ENCODE measurements at regions not wholly inside any gene's neighbourhood (a gene's known extent, or its start where the extent isn't known, plus 50 kb on each side); places are given as distances from the start of the nearest gene placed in this dataset.
A peak's percentile ranks its signal among the peaks of the same experiment; 100 is the strongest.

DNA sequence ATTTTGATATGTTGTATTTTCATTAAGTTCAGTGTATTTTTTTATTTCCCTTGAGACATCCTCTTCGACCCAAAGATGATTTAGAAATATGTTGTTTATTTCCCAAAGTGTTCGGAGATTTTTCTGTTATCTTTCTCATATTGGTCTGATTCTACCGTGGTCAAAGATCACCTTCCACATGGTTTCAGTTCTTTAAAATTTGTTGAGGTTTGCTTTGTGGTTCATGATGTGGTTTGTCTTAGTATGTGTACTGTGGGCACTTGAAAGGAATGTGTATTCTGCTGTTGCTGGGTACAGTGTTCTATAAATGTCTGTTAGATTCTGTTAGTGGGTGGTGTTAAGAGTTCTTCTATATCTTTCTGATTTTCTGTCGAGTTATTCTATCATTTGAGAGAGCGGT is 103.4 kb upstream of the FHIT start:
- no peaks in the 10 kb centered on the region for H3K9me3 ChIP-seq (replicated peaks; ENCODE audit: control insufficient read depth, insufficient read depth, low read length)
- no peaks in the 10 kb centered on the region for H4K20me1 ChIP-seq (ENCODE audit: control insufficient read depth, insufficient read depth)
- ChIA-PET CTCF (no interaction called here), SMC1A (ENCODE audit: uncharacterized antibody, unreplicated experiment) (no interaction called here), RAD21 (ENCODE audit: unreplicated experiment) (no interaction called here), POLR2A (no interaction called here)
- H2AFZ ChIP-seq (ENCODE audit: control insufficient read depth, low read depth, low read length), result no peak overlapping the region
- DNase-seq (ENCODE audit: low read depth, low spot score), result peak; percentile 16
- H3K27ac ChIP-seq (ENCODE audit: control insufficient read depth, insufficient read depth), result no peak overlapping the region
- no peak overlapping the region for H3K9ac ChIP-seq (ENCODE audit: control insufficient read depth, insufficient read depth, low read length)
- no TSS peak for BruUV-seq (replicated peaks)
- peak; percentile 46 for ATAC-seq
- H3K4me3 ChIP-seq, result no peak overlapping the region
- intact Hi-C loops (cut with micrococcal nuclease; ENCODE audit: unreplicated experiment), result no loop called here
- peak overlapping the region; percentile 10; the same call in 1 of the 2 replicates for H3K4me2 ChIP-seq (ENCODE audit: control insufficient read depth, insufficient read depth)
- no peaks in the 10 kb centered on the region for H3K36me3 ChIP-seq (ENCODE audit: control insufficient read depth in 2 of 2, insufficient read depth in 2 of 2, low read length in 1 of 2)
- no peak for FAIRE-seq
- in situ Hi-C loops (cut with MboI), result no loop called here
- WGBS (ENCODE audit: insufficient coverage, insufficient replicate concordance, low lambda C conversion rate, missing lambda C conversion rate), result 11% methylated on average over 5 of the region's 5 CpGs
- H3K79me2 ChIP-seq (ENCODE audit: control insufficient read depth, insufficient read depth, low read length), result no peaks in the 10 kb centered on the region
- no peaks in the 10 kb centered on the region for H3K27me3 ChIP-seq (replicated peaks in 1 of 2; ENCODE audit: control insufficient read depth in 2 of 2, insufficient read depth in 2 of 2, low read length in 1 of 2)
- H3K4me1 ChIP-seq (ENCODE audit: control insufficient read depth, insufficient read depth, low read length), result peaks cover 16% of the 10 kb centered on the region; the same call in 1 of the 2 replicates
- TF ChIP-seq, protein P1, sequence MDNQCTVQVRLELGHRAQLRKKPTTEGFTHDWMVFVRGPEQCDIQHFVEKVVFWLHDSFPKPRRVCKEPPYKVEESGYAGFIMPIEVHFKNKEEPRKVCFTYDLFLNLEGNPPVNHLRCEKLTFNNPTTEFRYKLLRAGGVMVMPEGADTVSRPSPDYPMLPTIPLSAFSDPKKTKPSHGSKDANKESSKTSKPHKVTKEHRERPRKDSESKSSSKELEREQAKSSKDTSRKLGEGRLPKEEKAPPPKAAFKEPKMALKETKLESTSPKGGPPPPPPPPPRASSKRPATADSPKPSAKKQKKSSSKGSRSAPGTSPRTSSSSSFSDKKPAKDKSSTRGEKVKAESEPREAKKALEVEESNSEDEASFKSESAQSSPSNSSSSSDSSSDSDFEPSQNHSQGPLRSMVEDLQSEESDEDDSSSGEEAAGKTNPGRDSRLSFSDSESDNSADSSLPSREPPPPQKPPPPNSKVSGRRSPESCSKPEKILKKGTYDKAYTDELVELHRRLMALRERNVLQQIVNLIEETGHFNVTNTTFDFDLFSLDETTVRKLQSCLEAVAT (IDR thresholded peaks at IDR 0.05), result 0 out of 2 replicates have a peak, but pooled peaks have one; percentile 22
- TF ChIP-seq ZNF217 (IDR thresholded peaks at IDR 0.05) (0 out of 2 replicates have a peak, but pooled peaks have one; percentile 43), SPI1 (IDR thresholded peaks at IDR 0.05; ENCODE audit: borderline replicate concordance, insufficient read depth, low read depth, low read length) (peak; percentile 56; the same call in 1 of the 2 replicates), BMI1 (IDR thresholded peaks at IDR 0.05; ENCODE audit: borderline replicate concordance) (0 out of 2 replicates have a peak, but pooled peaks have one; percentile 24), RCOR1 (conservative IDR thresholded peaks at IDR 0.05; ENCODE audit: low read depth, low read length) (no peak), IKZF2 (IDR thresholded peaks at IDR 0.05) (peak; percentile 49 to 76; a peak in 3 of 4 replicates), CBFB (IDR thresholded peaks at IDR 0.05; ENCODE audit: low read depth) (peak; percentile 60; the same call in 1 of the 2 replicates), RUNX3 (IDR thresholded peaks at IDR 0.05; ENCODE audit: low read length) (peak; percentile 94), EGR1 (IDR thresholded peaks at IDR 0.05; ENCODE audit: borderline replicate concordance in 1 of 2, low read depth in 2 of 2, low read length in 2 of 2) (no peak), MXI1 (IDR thresholded peaks at IDR 0.05; ENCODE audit: low read depth, low read length) (no peak), SMARCA5 (IDR thresholded peaks at IDR 0.05) (no peak), BHLHE40 (IDR thresholded peaks at IDR 0.05; ENCODE audit: borderline replicate concordance in 1 of 2, low read depth in 2 of 2, low read length in 1 of 2) (no peak), TCF7 (IDR thresholded peaks at IDR 0.05; ENCODE audit: borderline replicate concordance) (no peak), POU2F2 (IDR thresholded peaks at IDR 0.05; ENCODE audit: borderline replicate concordance, low read depth, low read length) (no peak), DPF2 (IDR thresholded peaks at IDR 0.05) (peak; percentile 52; the same call in 1 of the 2 replicates), MTA2 (IDR thresholded peaks at IDR 0.05; ENCODE audit: low read depth) (peak; percentile 63), NR2C2 (IDR thresholded peaks at IDR 0.05; ENCODE audit: borderline replicate concordance, control insufficient read depth, insufficient read length, low read depth) (no peak), EED (IDR thresholded peaks at IDR 0.05; ENCODE audit: low read depth) (peak; percentile 47; the same call in 1 of the 2 replicates), IKZF1 (conservative IDR thresholded peaks at IDR 0.05) (peak; percentile 50; the same call in 1 of the 2 replicates), MEF2A (IDR thresholded peaks at IDR 0.05; ENCODE audit: insufficient read depth, low read depth, low read length) (0 out of 2 replicates have a peak, but pooled peaks have one; percentile 25), JUNB (IDR thresholded peaks at IDR 0.05) (no peak)
- TF ChIP-seq, protein P2, sequence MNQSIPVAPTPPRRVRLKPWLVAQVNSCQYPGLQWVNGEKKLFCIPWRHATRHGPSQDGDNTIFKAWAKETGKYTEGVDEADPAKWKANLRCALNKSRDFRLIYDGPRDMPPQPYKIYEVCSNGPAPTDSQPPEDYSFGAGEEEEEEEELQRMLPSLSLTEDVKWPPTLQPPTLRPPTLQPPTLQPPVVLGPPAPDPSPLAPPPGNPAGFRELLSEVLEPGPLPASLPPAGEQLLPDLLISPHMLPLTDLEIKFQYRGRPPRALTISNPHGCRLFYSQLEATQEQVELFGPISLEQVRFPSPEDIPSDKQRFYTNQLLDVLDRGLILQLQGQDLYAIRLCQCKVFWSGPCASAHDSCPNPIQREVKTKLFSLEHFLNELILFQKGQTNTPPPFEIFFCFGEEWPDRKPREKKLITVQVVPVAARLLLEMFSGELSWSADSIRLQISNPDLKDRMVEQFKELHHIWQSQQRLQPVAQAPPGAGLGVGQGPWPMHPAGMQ (IDR thresholded peaks at IDR 0.05; ENCODE audit: borderline replicate concordance), result peak; percentile 79; the same call in 1 of the 2 replicates
- TF ChIP-seq, protein P3, sequence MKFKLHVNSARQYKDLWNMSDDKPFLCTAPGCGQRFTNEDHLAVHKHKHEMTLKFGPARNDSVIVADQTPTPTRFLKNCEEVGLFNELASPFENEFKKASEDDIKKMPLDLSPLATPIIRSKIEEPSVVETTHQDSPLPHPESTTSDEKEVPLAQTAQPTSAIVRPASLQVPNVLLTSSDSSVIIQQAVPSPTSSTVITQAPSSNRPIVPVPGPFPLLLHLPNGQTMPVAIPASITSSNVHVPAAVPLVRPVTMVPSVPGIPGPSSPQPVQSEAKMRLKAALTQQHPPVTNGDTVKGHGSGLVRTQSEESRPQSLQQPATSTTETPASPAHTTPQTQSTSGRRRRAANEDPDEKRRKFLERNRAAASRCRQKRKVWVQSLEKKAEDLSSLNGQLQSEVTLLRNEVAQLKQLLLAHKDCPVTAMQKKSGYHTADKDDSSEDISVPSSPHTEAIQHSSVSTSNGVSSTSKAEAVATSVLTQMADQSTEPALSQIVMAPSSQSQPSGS (IDR thresholded peaks at IDR 0.05; ENCODE audit: low read length), result 0 out of 2 replicates have a peak, but pooled peaks have one; percentile 19
